B cell (primary cell): ENCODE measurements at regions not wholly inside any gene's neighbourhood (a gene's known extent, or its start where the extent isn't known, plus 50 kb on each side); places are given as distances from the start of the nearest gene placed in this dataset.

ENCODE experiments used
- CTCF ChIP-seq: fragments of 200-600 bp; IDR thresholded peaks from one replicate; pipeline ENCODE4 v1.8.0; 2022; ENCODE audit warnings: antibody characterized with exemption, mild to moderate bottlenecking
- EZH2 ChIP-seq: IDR thresholded peaks from 2 replicates; pipeline ENCODE4 v1.6.1; 2012; ENCODE audit warnings: borderline replicate concordance, low read depth, mild to moderate bottlenecking, moderate library complexity, low read length; ENCODE audit not compliant: insufficient read depth, poor library complexity, severe bottlenecking

GRCh38 chr2:38182492-38183003, 106.6 kb upstream of the CYP1B1 start:
- TF ChIP-seq CTCF: no peak
- no peak for TF ChIP-seq EZH2
